A673 (cell line): ENCODE measurements at regions not wholly inside any gene's neighbourhood (a gene's known extent, or its start where the extent isn't known, plus 50 kb on each side); places are given as distances from the start of the nearest gene placed in this dataset.

Experiments used
- BruUV-seq: library from RNA; stranded (reverse); fragments of 400-500 nt; replicated peaks from 2 replicates; lab custom pipeline; 2021; lab: Mats Ljungman, UMichigan
- CTCF ChIA-PET: fragments of 300-600 bp; sonication (Branson Sonifier 250); formaldehyde crosslinking; loops from one replicate; lab custom pipeline; 2022; ENCODE audit warnings: antibody characterized with exemption; lab: Charles Lee
- POLR2A ChIA-PET: fragments of 300-600 bp; sonication (Branson Sonifier 250); formaldehyde crosslinking; loops from one replicate; lab custom pipeline; 2022; ENCODE audit warnings: antibody characterized with exemption; ENCODE audit not compliant: low non-redundant PET; lab: Charles Lee
- DNase-seq: peaks from one replicate; pipeline ENCODE4 v3.0.0-alpha.2; 2015; ENCODE audit warnings: low spot score
- H3K27ac ChIP-seq: fragments of 200-600 bp; sonication (generic); 2 replicates; pipeline ENCODE4 v1.5.1; 2016; ENCODE audit warnings: mixed run types, low read depth, mild to moderate bottlenecking, mixed read lengths, antibody characterized with exemption, low read length; ENCODE audit not compliant: poor library complexity, severe bottlenecking
- H3K27me3 ChIP-seq: fragments of 200-600 bp; sonication (generic); replicated peaks from 2 replicates; pipeline ENCODE4 v1.6.1; 2017; ENCODE audit warnings: mixed run types, low read depth, mild to moderate bottlenecking, mixed read lengths, antibody characterized with exemption, low read length; ENCODE audit not compliant: insufficient read depth, poor library complexity
- H3K36me3 ChIP-seq: fragments of 200-600 bp; sonication (generic); 2 replicates; pipeline ENCODE4 v1.6.1; 2016; ENCODE audit warnings: mixed run types, mild to moderate bottlenecking, mixed read lengths, antibody characterized with exemption, low read length; ENCODE audit not compliant: insufficient read depth, poor library complexity, severe bottlenecking
- H3K4me1 ChIP-seq: fragments of 200-600 bp; sonication (generic); 2 replicates; pipeline ENCODE4 v1.6.1; 2017; ENCODE audit warnings: mixed run types, mild to moderate bottlenecking, mixed read lengths, antibody characterized with exemption, low read length; ENCODE audit not compliant: insufficient read depth, poor library complexity, severe bottlenecking
- H3K4me3 ChIP-seq: fragments of 200-600 bp; sonication (generic); 2 replicates; pipeline ENCODE4 v1.5.1; 2016; ENCODE audit warnings: low read depth, mixed run types, mild to moderate bottlenecking, mixed read lengths, low read length; ENCODE audit not compliant: poor library complexity, severe bottlenecking
- H3K9me3 ChIP-seq: fragments of 200-600 bp; sonication (generic); 2 replicates; pipeline ENCODE4 v1.6.1; 2016; ENCODE audit warnings: mixed run types, low read depth, mild to moderate bottlenecking, mixed read lengths, antibody characterized with exemption, low read length; ENCODE audit not compliant: poor library complexity, severe bottlenecking
- CTCF ChIP-seq: fragments of 300-800, 200-600 bp; sonication (generic); conservative IDR thresholded peaks from 2 replicates; pipeline ENCODE4 v1.5.1; 2017; ENCODE audit warnings: low read depth, mild to moderate bottlenecking, antibody characterized with exemption, low read length, moderate library complexity, mixed read lengths
- EZH2 ChIP-seq: fragments of 200-600 bp; sonication (generic); IDR thresholded peaks from 2 replicates; pipeline ENCODE4 v1.6.1; 2017; ENCODE audit warnings: borderline replicate concordance, low read depth, mild to moderate bottlenecking, mixed read lengths, antibody characterized with exemption, low read length; ENCODE audit not compliant: poor library complexity, severe bottlenecking
- intact Hi-C: fragments of 100-400 bp; cut with micrococcal nuclease; formaldehyde crosslinking; loops from one replicate; pipeline ENCODE4 v1.10.0; 2022; ENCODE audit not compliant: unreplicated experiment

GRCh38 chr21:25029580-25029979, 577.7 kb downstream of the MRPL39 start:
- no peaks in the 10 kb centered on the region for H3K27me3 ChIP-seq
- H3K36me3 ChIP-seq = no peaks in the 10 kb centered on the region
- POLR2A ChIA-PET = no interaction called here
- intact Hi-C loops = no loop called here
- H3K9me3 ChIP-seq = no peaks in the 10 kb centered on the region
- no peak for DNase-seq
- CTCF ChIA-PET = no interaction called here
- H3K27ac ChIP-seq = no peak overlapping the region
- BruUV-seq = no TSS peak
- no peaks in the 10 kb centered on the region for H3K4me1 ChIP-seq
- H3K4me3 ChIP-seq = no peak overlapping the region
- no peak for TF ChIP-seq EZH2
- TF ChIP-seq CTCF = no peak

GRCh38 chr21:25025596-25025995, 581.7 kb downstream of the MRPL39 start:
- H3K27ac ChIP-seq = no peak overlapping the region
- no peaks in the 10 kb centered on the region for H3K4me1 ChIP-seq
- TF ChIP-seq EZH2 = no peak
- no peak for TF ChIP-seq CTCF
- no peaks in the 10 kb centered on the region for H3K36me3 ChIP-seq
- H3K4me3 ChIP-seq = no peak overlapping the region
- intact Hi-C loops = no loop called here
- no peak for DNase-seq
- H3K9me3 ChIP-seq = no peaks in the 10 kb centered on the region
- H3K27me3 ChIP-seq = no peaks in the 10 kb centered on the region
- ChIA-PET CTCF (no interaction called here), POLR2A (no interaction called here)
- no TSS peak for BruUV-seq

- intact Hi-C loops = no loop called here
- CTCF ChIA-PET = no interaction called here
- no peak for TF ChIP-seq CTCF
- no peak for TF ChIP-seq EZH2
- Histone ChIP-seq H3K27ac (no peak overlapping the region), H3K9me3 (peaks cover 5% of the 10 kb centered on the region), H3K36me3 (no peaks in the 10 kb centered on the region), H3K27me3 (no peaks in the 10 kb centered on the region), H3K4me1 (no peaks in the 10 kb centered on the region), H3K4me3 (no peak overlapping the region)
- DNase-seq = no peak
- no TSS peak for BruUV-seq
- POLR2A ChIA-PET = no interaction called here
Observed at GRCh38 chr21:25024639-25025038, 582.6 kb downstream of the MRPL39 start.
